ENCODE measurements at regions not wholly inside any gene's neighbourhood (a gene's known extent, or its start where the extent isn't known, plus 50 kb on each side); places are given as distances from the start of the nearest gene placed in this dataset.
A peak's percentile ranks its signal among the peaks of the same experiment; 100 is the strongest.

DNA sequence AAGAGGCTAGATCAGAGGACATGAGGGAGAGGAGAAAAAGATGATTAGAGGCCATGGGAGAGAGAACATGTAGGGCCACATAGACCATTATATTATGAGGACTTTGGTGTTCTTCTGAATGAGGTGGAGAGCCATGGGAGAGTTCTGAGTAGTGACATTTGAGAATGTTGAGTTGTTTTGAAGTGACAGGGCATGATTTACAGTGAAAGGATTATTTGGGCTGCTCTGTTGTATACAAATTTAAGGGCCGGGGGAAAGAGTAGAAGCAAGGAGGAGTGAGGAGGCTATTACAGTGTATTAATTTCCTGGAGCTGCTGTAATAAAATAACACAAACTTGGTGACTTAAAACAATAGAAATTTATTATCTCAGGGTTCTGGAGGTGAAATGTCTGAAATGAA is 102.5 kb upstream of the RGS4 start:
- no peak for DNase-seq (ENCODE audit: low spot score)

DNA sequence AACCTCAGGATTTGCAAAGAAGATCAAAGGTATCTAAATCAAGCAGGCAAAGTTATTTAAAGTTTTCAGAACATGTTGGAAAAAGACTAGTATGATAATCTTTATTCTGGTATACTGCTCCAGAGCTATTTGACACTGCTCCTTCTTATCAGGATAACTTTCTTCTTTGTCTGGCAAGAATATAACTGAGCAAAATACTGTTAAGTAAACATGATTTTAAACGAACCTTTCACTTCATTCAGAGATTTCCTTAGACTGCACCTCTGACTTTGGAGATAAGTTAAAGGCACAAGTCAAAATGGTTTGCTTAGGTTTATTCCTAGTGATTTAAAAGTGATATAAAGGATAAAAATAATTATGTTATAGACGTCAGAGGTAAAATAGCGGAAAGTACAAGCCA is 103.9 kb upstream of the CCDC190 start:
- DNase-seq (ENCODE audit: low spot score): no peak

DNA sequence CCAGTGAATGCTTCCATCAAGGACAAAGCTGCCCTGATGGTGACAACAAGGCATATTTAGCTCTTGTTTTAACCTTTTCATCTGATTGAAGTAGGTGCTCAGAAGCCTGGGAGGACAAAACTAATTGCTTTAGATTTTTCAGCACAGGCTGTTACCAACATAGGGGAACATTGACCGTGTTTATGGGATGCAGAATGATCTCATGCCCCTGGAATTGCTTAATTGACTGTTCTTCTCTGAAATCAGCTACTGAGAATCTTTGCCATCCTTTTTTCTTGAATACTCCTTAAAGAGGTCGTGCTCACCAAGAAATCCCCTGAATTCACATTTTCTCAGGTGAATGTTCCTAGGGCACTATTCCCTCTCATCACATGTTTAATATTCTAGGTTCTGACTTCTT is 95.9 kb upstream of the CCDC190 start:
- peak; percentile 17 for DNase-seq (ENCODE audit: low spot score)

DNA sequence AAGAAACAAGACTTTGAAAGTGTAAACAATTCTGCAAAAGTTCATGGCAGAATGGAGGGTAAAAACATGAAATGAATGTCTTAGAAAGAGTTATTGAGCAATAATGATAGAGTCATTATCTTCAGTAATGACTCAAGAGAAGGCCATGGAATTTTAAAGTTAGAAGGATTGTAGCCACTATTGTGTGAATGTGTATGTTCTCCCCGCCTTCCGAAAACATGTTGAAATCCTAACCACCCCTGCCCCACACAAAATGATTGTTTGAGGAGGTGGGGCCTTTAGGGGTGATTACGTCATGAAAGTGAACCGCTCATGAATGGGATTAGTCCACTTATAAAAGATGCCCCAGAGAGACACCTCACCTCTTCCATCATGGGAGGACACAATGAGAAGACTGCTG is 93.8 kb upstream of the CCDC190 start:
- DNase-seq (ENCODE audit: low spot score): no peak

DNA sequence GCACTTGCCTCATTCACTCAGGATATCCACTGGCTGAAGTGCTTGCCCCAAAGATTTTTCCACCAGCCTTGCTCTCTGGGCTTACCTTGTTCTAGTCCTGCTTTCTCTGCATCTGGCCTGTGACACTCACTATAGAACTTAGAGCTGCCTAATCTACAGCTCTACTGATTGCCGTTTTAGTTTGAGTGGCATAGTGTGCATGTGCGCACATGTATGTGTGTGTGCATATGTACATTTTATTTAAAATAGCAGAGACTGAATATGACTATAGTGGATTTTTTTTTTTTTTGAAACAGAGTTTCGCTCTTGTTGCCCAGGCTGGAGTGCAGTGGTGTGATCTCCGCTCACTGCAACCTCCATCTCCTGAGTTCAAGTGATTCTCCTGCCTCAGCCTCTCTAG is 92.0 kb upstream of the CCDC190 start:
- DNase-seq (ENCODE audit: low spot score): no peak

DNA sequence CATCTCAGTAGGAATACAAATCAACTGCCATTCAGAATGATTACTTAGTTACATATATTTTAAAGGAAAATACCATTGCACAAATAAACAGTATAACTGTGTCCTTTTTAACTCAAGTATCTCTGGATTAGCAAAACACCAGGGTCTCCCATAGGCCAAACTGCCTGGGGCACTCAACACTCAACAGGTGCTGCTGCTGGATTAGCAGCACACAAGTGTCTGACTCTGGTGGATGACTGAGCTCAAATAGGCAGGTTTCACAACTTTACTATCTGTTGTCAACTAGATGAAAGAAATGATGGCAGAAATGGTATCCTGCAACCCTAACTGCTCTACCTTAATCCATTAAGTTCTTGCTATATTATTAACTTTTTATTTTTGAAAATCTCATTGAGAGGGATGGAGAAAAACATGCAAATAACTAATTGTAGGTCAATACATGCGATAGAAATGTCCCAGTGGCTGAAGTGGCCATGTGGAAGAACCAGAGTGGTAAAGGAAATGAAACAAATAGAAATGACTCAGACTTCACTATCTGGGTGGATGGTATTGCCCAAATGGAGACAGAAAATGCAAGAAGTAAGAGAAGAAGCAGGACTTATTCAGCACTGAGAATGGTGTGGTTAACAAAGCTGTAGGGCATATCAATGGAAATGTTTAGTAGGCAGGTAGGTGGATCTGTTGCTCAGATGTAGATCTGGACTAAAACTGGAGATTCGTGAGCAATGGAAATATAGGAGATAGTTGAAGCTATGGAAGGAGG is 90.8 kb upstream of the CCDC190 start:
- peak; percentile 9 for DNase-seq (ENCODE audit: low spot score)

DNA sequence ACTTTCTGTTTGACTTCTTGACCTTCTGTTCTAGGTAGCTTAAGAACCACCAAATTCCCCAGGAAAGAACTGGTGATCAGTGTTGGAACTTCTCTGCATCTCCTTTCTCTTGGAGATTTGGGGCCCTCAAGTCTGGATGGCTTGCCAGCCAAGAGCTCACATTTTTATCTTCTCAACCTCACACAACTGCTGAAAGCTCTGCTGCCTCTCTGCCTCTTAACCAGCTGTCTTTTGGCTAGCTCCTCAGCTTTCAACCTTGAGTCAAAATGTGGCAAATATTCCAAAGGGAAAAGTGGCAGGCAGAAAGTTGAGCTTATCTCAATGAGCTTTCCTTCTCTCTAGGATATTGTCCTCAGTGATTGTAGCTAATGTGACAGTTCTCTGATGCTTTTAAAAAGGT is 89.2 kb upstream of the CCDC190 start:
- DNase-seq (ENCODE audit: low spot score): no peak

DNA sequence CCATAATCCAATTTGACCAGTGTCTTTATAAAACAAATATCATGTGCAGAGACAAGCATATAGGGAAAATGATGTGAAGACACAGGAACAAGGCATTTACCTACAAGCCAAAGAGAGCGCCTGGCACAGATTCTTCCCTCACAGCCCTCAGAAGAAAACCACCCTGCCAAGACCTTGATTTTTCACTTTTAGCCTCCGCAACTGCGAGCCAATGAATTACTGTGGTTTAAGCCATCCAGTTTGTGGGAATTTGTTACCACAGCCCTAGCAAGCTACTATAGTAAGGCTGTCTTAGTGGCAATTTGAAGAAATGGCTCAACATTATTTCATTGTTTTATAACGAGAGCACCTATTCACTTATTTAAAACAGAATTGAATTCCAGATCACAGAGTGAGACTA is 85.7 kb upstream of the CCDC190 start:
- no peak for DNase-seq (ENCODE audit: low spot score)

DNA sequence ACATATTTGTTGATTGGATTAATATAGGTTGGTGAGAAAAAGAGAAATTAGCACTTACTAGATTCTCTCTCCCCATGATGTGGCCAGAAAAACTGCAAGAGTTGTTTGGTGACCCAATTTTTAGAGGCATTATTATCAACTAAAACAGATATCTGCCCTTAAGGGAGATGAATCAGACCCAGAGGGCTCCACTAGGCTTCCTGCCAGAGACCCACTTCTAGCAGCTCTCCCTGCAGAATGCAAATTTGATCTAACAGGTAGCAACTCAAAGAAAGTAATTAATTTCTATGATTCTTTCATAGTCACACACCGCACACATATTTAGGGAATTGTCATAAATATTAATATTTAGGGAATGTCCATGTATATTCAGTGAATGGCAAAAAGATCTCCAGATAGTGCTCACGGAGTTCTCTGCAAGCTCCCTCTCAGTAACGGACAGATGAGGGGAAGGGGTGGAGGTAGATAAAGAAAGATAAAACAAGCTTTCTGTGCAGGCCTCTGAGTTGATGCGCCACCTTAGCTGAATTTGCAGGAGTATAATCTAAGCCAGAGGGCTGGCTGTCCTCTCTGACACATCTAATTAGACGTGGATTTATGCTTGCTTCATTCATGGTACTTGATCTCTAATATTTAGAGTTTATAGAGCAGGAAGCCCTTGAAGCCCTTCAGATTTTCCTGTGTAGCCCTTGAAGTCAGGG is 84.1 kb upstream of the CCDC190 start:
- no peak for DNase-seq (ENCODE audit: low spot score)

DNA sequence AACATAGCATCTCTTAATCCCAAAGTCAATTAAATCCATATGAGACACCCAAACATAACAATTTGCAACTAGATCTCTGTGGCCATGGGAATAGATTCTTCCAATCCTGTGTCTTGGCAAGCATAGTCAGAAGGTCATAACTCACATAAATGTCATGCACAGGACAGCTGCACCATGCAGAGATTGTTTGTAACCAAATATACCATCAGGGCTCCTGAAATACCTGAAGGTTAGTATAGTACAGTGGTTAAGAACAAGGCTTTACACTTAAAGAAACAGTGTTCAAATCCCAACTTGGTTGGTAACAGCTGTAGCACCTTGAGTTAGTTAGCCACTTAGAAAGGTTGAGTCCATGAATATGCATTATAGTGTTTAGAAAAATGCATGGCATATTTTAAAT is 82.6 kb upstream of the CCDC190 start:
- DNase-seq (ENCODE audit: low spot score): no peak

DNA sequence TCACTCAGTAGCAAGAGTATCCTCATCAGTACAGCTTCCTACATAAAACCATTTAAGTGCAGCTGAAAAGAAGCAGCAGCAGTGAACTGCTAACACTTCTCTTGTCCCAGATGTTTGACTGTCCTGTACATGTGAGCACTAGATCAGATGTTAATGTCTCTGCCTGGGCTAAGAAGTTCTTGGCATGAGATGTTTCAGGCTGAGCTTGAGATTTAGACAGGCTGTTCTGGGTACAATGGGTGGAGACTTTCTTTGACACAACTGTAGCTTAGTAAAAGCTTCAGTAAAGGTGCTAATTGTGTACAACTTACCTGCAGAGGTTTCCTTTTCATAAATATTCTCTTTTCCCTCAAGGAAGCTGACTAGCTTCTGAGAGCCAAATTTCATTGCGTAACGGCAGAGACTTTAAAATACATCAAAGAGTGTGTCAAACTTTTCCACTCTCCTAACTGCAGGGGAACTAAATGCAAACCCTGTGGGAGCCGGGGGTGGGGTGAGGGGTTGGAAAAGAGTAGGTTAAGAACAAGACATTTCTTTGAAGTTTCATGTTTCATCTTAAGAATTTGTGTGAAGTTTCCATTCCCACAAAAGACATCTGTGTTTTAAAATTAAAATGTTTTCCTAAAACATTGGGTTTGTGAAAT is 82.1 kb upstream of the CCDC190 start:
- DNase-seq (ENCODE audit: low spot score): no peak

DNA sequence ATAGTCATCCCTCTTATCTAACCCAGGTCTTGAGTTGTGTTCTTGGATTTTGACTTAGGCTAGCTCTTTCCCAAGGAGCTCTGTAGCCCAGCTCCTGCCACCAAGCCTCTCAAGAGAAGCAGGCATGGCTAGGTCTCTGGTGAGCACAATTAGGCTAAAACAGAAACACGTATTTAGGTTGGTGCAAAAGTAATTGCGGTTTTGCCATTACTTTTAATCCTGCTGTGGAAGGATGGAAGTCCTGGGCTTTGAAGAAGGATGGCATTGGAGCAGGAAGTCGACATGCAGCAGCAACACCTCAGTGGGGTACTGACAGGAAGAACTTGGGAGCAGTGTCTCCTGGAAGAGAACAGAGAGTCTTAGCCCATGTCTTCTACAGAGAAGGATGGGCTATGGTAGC is 80.0 kb upstream of the CCDC190 start:
- DNase-seq (ENCODE audit: low spot score): no peak

DNA sequence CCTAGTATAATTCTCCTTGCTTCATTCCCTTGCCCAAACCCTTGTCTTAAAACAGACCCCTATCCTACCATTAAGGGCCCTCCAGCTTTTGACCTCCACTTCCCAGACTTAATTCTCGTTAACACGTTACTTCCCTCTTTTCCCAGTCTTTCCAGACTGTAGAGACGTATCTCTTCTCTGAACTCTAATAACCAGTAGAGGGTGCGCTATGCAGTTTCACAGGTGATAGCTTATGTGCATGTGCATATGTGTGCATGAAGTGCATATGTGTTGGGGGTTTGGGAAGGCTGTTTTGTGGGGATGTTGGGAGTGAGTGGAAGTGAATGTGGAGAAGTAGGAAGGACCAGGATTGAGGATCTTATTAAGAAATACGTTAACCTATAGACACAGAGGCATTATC is 78.1 kb upstream of the CCDC190 start:
- no peak for DNase-seq (ENCODE audit: low spot score)

DNA sequence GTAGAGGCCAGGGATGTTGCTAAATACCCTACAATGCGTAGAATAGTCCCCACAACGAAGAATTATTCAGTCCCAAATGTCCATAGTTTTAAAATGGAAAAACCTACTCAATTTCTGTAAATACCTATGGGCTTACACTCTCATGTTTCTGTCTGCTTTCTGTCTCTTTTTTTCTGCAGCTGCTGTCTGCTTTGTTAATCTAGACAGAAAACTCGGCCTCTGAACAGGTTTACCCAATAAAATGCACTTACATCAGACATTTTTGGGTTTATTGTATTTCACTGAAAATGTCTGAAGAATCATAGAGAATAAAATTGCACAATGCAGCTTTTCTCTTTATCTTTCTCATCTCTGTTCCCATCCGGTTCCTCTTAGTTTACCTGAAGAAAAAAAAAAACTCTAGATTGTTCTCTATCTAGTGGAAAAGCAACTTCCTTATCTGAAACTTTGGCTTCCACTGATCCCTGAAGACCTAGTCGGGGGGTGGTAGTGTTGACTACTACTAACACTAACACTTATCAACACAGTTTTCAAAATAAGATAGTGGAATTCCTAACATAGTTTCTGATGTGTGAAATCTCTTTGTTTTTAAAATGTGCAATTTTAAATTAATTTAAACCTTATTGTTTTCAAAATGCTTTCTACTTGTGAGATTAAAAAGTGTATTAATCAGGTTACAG is 76.9 kb upstream of the CCDC190 start:
- no peak for DNase-seq (ENCODE audit: low spot score)

DNA sequence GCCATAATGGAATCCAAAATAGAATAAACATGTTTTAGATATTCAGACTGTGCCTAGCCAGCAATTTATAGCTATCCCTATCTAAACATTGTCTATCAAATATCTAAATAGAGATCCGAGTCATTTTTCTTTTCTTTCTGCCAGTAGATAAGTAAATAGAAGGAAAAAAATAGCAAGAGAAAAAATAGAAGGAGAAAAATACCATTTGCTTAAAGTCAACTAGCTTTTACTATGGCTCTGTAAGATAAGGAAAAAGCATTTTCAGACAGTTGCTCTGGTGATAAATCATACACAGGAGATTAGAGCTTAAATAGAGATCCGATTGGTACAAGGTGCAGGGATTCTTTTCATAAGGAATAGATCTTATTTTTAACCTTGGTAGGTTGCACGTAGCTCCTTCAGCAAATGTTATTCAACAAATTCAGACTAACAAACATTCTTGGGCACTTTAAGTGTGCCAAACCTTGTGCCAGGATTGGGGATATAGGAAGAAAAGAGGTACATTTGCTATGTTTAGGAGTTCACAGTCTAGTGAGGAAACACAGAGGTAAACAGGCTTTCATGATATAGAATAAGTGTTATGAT is 70.1 kb upstream of the CCDC190 start:
- DNase-seq (ENCODE audit: low spot score): no peak

DNA sequence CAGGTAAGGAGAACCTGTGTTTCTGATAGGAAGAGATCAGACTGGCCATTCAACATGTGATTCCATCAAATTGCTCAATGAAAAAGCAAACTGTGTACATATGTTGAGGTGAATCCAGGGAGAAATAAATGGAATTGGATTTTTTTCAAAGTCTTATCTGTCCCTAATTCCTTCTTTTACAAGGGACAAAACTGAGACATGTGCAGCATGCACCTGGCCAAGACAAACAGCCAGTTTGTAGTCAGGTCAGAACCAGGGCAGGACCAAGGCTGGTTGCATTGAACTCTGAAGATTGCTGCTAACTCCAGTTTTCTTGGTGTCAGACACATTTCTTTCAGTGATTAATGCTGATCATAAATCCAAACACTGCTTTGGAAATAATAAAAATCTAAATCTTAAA is 69.6 kb upstream of the CCDC190 start:
- DNase-seq (ENCODE audit: low spot score): no peak

DNA sequence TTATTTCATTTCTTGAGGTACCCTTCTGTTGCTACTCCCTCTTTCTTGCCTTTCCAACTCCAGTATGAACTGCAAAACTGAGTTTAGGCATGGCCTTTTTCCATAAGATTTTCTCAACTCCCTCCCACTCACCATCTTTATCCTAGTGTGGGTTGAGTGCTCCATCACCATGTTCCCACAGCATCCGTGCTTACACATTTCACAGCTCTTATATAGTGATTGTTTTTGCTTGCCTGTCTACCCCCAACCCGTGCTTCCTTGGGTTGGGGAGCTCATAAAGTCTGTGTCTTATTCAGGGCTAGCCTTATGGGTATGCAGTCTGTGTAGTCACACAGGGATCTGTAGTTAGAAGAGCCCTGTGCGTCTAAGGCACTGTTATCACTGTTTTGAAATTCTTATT is 68.2 kb upstream of the CCDC190 start:
- DNase-seq (ENCODE audit: low spot score): no peak

DNA sequence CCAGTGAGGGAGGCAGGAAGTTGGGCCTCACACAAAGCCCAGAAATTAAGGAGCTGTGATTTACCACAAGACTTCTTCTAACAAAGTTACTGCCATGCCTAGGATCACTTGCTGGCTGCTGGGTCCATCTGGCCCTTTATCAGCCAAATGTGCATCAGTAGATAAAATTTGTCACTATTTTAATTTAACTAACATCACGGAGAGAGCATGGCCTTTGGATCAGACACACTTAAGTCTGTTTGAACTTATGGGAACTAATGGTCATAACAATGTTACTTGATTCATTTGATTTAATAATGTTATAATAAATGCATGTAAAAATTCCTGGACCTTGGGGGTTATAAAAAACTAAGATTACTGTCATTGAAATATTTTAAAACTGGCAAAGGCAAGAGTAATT is 67.2 kb upstream of the CCDC190 start:
- no peak for DNase-seq (ENCODE audit: low spot score)

DNA sequence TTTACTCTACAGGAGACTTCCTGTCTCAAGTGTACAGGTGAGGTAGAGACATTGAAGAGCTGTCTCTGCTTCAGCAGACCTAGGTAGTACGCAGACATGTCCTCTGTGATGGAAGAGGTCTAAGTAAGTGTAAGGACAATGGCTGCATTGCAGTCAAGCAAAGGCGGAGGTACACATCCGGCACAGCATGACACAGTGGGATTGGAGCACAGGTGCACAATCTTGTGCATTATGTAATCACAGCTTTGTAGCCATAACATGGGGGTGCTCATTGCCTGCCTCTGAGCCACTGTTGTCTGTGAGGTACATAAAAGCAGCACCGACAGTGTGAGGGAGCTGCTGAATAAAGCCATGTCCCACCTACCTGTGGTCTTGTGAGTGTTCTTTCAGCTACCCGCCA is 66.4 kb upstream of the CCDC190 start:
- DNase-seq (ENCODE audit: low spot score): no peak

DNA sequence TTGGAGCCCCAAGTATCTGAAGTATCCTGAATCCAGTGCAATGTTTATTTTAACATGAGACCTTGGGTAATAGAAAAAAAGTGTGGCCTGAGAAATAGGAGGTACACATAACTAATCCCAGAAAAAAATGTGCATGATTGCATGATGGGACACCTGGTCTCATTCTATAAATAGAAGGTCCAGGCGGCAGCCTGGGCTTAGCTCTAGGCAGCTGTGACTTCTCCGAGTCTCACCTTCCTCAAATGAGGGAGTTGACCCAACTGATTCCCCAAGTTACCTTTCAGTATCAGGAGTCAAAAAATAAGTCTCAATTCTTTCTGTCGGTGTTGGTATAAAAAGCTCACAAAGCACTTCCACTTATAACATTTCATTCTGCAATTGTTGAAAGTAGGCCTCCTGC is 65.9 kb upstream of the CCDC190 start:
- DNase-seq (ENCODE audit: low spot score): no peak

DNA sequence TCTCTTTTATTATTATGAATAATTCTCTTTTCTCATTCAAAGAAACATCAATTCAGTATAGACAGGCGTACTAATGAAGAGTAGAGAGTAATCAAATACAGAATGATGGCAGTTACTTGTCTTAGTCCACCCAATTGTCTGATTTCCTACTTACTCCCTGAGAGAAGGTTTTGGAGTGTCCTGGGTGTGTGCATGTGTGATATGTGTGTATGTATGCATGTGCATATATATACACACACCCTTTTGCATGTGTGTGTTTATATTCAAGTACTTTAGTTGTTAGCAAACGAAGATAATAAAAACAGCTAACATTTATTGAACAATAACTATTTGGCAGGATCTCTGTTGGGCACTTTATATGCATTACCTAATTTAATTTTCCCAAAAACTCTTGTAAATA is 63.2 kb upstream of the CCDC190 start:
- DNase-seq (ENCODE audit: low spot score): no peak

DNA sequence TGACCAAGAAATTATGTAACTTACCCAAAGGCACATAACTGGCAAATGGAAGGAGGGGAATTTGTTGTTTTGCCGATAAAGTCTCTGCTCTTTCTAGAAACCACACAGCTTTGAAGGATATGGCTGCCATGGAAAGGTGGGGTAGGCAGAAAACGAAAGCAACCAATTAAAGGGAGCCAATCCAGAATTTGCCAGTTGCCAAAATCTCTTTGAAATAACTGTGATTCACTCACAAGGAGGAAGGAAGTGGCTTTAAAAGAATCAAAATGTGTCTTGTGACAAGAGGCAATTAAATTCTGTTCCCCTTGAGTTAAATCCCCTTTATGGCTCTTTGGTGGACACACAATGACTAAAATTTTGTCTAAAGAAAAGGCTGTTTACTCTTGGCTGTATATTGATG is 61.2 kb upstream of the CCDC190 start:
- no peak for DNase-seq (ENCODE audit: low spot score)

DNA sequence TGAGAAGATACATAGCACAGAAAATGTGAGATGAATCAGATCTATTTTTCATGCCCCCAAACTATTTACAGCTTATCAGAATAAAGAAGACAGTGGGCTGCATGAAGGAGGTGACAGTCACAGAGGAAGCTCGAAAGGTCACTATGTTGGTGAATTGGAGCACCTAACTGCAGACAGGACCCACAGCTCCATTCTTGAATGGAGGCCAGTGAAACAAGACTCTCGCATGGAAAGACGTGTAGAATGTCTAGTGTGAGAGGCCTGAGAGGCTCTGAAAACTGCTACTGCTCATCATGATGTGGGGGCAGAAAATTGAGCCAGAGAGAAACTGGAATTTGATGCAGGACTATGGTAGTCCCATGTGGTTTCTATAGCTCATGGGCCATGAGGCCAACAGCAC is 60.3 kb upstream of the CCDC190 start:
- DNase-seq (ENCODE audit: low spot score): no peak

Data from kidney tubule cell (primary cell).